ENCODE measurements at regions not wholly inside any gene's neighbourhood (a gene's known extent, or its start where the extent isn't known, plus 50 kb on each side); places are given as distances from the start of the nearest gene placed in this dataset.

DNA sequence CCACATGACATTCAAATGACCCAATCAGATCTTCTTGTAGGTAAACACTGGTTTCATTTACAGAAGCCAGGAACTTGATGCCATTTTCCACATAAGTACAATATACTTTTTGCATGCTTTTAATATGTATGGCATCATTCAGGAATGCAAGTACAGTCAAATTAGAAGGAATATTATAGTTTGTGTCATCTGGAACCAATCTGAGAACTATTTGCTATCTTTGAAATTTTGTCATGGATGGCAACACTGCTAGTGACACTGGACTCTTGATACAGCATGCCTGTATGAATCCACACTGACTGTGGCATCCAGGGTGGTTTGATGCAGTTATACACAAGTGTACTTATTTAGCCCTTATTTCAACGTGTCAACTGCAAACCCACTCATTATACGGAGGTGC lies 141.6 kb downstream of the EBLN2 start (continued):
- TF ChIP-seq, protein P1, sequence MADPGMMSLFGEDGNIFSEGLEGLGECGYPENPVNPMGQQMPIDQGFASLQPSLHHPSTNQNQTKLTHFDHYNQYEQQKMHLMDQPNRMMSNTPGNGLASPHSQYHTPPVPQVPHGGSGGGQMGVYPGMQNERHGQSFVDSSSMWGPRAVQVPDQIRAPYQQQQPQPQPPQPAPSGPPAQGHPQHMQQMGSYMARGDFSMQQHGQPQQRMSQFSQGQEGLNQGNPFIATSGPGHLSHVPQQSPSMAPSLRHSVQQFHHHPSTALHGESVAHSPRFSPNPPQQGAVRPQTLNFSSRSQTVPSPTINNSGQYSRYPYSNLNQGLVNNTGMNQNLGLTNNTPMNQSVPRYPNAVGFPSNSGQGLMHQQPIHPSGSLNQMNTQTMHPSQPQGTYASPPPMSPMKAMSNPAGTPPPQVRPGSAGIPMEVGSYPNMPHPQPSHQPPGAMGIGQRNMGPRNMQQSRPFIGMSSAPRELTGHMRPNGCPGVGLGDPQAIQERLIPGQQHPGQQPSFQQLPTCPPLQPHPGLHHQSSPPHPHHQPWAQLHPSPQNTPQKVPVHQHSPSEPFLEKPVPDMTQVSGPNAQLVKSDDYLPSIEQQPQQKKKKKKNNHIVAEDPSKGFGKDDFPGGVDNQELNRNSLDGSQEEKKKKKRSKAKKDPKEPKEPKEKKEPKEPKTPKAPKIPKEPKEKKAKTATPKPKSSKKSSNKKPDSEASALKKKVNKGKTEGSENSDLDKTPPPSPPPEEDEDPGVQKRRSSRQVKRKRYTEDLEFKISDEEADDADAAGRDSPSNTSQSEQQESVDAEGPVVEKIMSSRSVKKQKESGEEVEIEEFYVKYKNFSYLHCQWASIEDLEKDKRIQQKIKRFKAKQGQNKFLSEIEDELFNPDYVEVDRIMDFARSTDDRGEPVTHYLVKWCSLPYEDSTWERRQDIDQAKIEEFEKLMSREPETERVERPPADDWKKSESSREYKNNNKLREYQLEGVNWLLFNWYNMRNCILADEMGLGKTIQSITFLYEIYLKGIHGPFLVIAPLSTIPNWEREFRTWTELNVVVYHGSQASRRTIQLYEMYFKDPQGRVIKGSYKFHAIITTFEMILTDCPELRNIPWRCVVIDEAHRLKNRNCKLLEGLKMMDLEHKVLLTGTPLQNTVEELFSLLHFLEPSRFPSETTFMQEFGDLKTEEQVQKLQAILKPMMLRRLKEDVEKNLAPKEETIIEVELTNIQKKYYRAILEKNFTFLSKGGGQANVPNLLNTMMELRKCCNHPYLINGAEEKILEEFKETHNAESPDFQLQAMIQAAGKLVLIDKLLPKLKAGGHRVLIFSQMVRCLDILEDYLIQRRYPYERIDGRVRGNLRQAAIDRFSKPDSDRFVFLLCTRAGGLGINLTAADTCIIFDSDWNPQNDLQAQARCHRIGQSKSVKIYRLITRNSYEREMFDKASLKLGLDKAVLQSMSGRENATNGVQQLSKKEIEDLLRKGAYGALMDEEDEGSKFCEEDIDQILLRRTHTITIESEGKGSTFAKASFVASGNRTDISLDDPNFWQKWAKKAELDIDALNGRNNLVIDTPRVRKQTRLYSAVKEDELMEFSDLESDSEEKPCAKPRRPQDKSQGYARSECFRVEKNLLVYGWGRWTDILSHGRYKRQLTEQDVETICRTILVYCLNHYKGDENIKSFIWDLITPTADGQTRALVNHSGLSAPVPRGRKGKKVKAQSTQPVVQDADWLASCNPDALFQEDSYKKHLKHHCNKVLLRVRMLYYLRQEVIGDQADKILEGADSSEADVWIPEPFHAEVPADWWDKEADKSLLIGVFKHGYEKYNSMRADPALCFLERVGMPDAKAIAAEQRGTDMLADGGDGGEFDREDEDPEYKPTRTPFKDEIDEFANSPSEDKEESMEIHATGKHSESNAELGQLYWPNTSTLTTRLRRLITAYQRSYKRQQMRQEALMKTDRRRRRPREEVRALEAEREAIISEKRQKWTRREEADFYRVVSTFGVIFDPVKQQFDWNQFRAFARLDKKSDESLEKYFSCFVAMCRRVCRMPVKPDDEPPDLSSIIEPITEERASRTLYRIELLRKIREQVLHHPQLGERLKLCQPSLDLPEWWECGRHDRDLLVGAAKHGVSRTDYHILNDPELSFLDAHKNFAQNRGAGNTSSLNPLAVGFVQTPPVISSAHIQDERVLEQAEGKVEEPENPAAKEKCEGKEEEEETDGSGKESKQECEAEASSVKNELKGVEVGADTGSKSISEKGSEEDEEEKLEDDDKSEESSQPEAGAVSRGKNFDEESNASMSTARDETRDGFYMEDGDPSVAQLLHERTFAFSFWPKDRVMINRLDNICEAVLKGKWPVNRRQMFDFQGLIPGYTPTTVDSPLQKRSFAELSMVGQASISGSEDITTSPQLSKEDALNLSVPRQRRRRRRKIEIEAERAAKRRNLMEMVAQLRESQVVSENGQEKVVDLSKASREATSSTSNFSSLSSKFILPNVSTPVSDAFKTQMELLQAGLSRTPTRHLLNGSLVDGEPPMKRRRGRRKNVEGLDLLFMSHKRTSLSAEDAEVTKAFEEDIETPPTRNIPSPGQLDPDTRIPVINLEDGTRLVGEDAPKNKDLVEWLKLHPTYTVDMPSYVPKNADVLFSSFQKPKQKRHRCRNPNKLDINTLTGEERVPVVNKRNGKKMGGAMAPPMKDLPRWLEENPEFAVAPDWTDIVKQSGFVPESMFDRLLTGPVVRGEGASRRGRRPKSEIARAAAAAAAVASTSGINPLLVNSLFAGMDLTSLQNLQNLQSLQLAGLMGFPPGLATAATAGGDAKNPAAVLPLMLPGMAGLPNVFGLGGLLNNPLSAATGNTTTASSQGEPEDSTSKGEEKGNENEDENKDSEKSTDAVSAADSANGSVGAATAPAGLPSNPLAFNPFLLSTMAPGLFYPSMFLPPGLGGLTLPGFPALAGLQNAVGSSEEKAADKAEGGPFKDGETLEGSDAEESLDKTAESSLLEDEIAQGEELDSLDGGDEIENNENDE (IDR thresholded peaks at IDR 0.05; ENCODE audit: insufficient replicate concordance, low read length): no peak
- TF ChIP-seq CEBPB (IDR thresholded peaks at IDR 0.05; ENCODE audit: low read depth, low read length): no peak
- TF ChIP-seq POLR2AphosphoS5 (IDR thresholded peaks at IDR 0.05; ENCODE audit: low read depth, low read length): no peak
- TF ChIP-seq RBBP5 (IDR thresholded peaks at IDR 0.05; ENCODE audit: borderline replicate concordance, low read depth, low read length): no peak
- TF ChIP-seq NANOG (IDR thresholded peaks at IDR 0.05; ENCODE audit: insufficient read depth, low read depth, low read length, poor library complexity, severe bottlenecking): no peak
